BLaER1 (cell line): ENCODE measurements at regions not wholly inside any gene's neighbourhood (a gene's known extent, or its start where the extent isn't known, plus 50 kb on each side); places are given as distances from the start of the nearest gene placed in this dataset.

ENCODE experiments used
- H3K27ac ChIP-seq: shearing (Covaris generic); formaldehyde crosslinking; 2 replicates; pipeline ENCODE4 v1.8.1; 2022
- H3K27me3 ChIP-seq: shearing (Covaris generic); formaldehyde crosslinking; 2 replicates; pipeline ENCODE4 v1.8.1; 2022
- H3K36me3 ChIP-seq: shearing (Covaris generic); formaldehyde crosslinking; 2 replicates; pipeline ENCODE4 v1.8.1; 2022
- H3K4me1 ChIP-seq: shearing (Covaris generic); formaldehyde crosslinking; 2 replicates; pipeline ENCODE4 v1.8.1; 2022
- H3K4me2 ChIP-seq: shearing (Covaris generic); formaldehyde crosslinking; 2 replicates; pipeline ENCODE4 v1.8.1; 2022
- H3K4me3 ChIP-seq: shearing (Covaris generic); formaldehyde crosslinking; 2 replicates; pipeline ENCODE4 v1.8.1; 2022
- H3K9ac ChIP-seq: shearing (Covaris generic); formaldehyde crosslinking; 2 replicates; pipeline ENCODE4 v1.8.1; 2022
- H3K9me3 ChIP-seq: shearing (Covaris generic); formaldehyde crosslinking; 2 replicates; pipeline ENCODE4 v1.8.1; 2022
- H4K20me1 ChIP-seq: shearing (Covaris generic); formaldehyde crosslinking; 2 replicates; pipeline ENCODE4 v1.8.1; 2022
- Cebpa-rat ChIP-seq: shearing (Covaris generic); IDR thresholded peaks from 2 replicates; pipeline ENCODE4 v1.8.1; 2022

- Histone ChIP-seq H3K4me2 (no peak overlapping the region), H3K27me3 (no peaks in the 10 kb centered on the region), H3K4me3 (no peak overlapping the region), H4K20me1 (no peaks in the 10 kb centered on the region), H3K27ac (no peak overlapping the region), H3K9me3 (no peaks in the 10 kb centered on the region), H3K4me1 (no peaks in the 10 kb centered on the region), H3K9ac (no peak overlapping the region), H3K36me3 (no peaks in the 10 kb centered on the region)
- TF ChIP-seq Cebpa-rat: no peak
Observed at GRCh38 chr6:140107216-140107615, 732.8 kb upstream of the CITED2 start.

- Histone ChIP-seq H3K4me3 (no peak overlapping the region), H3K27me3 (no peaks in the 10 kb centered on the region), H3K27ac (no peak overlapping the region), H3K4me1 (no peaks in the 10 kb centered on the region), H3K36me3 (no peaks in the 10 kb centered on the region), H3K9ac (no peak overlapping the region), H4K20me1 (no peaks in the 10 kb centered on the region), H3K9me3 (no peaks in the 10 kb centered on the region), H3K4me2 (no peak overlapping the region)
- no peak for TF ChIP-seq Cebpa-rat
Observed at GRCh38 chr6:140105857-140106256, 731.4 kb upstream of the CITED2 start.

GRCh38 chr6:140105241-140105640, 730.8 kb upstream of the CITED2 start:
- TF ChIP-seq Cebpa-rat: no peak
- Histone ChIP-seq H3K36me3 (no peaks in the 10 kb centered on the region), H3K9me3 (no peaks in the 10 kb centered on the region), H3K9ac (no peak overlapping the region), H3K27me3 (no peaks in the 10 kb centered on the region), H3K4me3 (no peak overlapping the region), H3K4me1 (no peaks in the 10 kb centered on the region), H4K20me1 (no peaks in the 10 kb centered on the region), H3K4me2 (no peak overlapping the region), H3K27ac (no peak overlapping the region)

- no peaks in the 10 kb centered on the region for H3K27me3 ChIP-seq
- TF ChIP-seq Cebpa-rat: no peak
- no peak overlapping the region for H3K27ac ChIP-seq
- no peaks in the 10 kb centered on the region for H3K36me3 ChIP-seq
- no peaks in the 10 kb centered on the region for H3K9me3 ChIP-seq
- no peak overlapping the region for H3K4me3 ChIP-seq
- H3K4me1 ChIP-seq: no peaks in the 10 kb centered on the region
- H3K4me2 ChIP-seq: no peak overlapping the region
- no peak overlapping the region for H3K9ac ChIP-seq
- no peaks in the 10 kb centered on the region for H4K20me1 ChIP-seq
Observed at GRCh38 chr6:140101818-140102217, 727.4 kb upstream of the CITED2 start.

- Histone ChIP-seq H3K36me3 (no peaks in the 10 kb centered on the region), H3K4me3 (no peak overlapping the region), H3K27me3 (no peaks in the 10 kb centered on the region), H3K4me1 (no peaks in the 10 kb centered on the region), H4K20me1 (no peaks in the 10 kb centered on the region), H3K9ac (no peak overlapping the region), H3K4me2 (no peak overlapping the region), H3K27ac (no peak overlapping the region), H3K9me3 (no peaks in the 10 kb centered on the region)
- TF ChIP-seq Cebpa-rat: no peak
Observed at GRCh38 chr6:140101367-140101766, 726.9 kb upstream of the CITED2 start.

GRCh38 chr6:140095532-140095931, 721.1 kb upstream of the CITED2 start:
- no peaks in the 10 kb centered on the region for H3K9me3 ChIP-seq
- no peak overlapping the region for H3K4me2 ChIP-seq
- no peaks in the 10 kb centered on the region for H4K20me1 ChIP-seq
- no peaks in the 10 kb centered on the region for H3K4me1 ChIP-seq
- no peak for TF ChIP-seq Cebpa-rat
- no peaks in the 10 kb centered on the region for H3K27me3 ChIP-seq
- H3K27ac ChIP-seq: no peak overlapping the region
- H3K4me3 ChIP-seq: no peak overlapping the region
- no peaks in the 10 kb centered on the region for H3K36me3 ChIP-seq
- H3K9ac ChIP-seq: no peak overlapping the region

GRCh38 chr6:140091895-140092294, 717.4 kb upstream of the CITED2 start:
- H3K27me3 ChIP-seq: no peaks in the 10 kb centered on the region
- TF ChIP-seq Cebpa-rat: no peak

GRCh38 chr6:140090871-140091270, 716.4 kb upstream of the CITED2 start:
- no peak overlapping the region for H3K9ac ChIP-seq
- no peak overlapping the region for H3K4me2 ChIP-seq
- H3K27me3 ChIP-seq: no peaks in the 10 kb centered on the region
- no peaks in the 10 kb centered on the region for H3K4me1 ChIP-seq
- no peaks in the 10 kb centered on the region for H3K36me3 ChIP-seq
- H4K20me1 ChIP-seq: no peaks in the 10 kb centered on the region
- TF ChIP-seq Cebpa-rat: no peak
- no peaks in the 10 kb centered on the region for H3K9me3 ChIP-seq
- H3K27ac ChIP-seq: no peak overlapping the region
- H3K4me3 ChIP-seq: no peak overlapping the region

More at GRCh38 chr6:140091895-140092294, 717.4 kb upstream of the CITED2 start:
- H3K4me1 ChIP-seq: no peaks in the 10 kb centered on the region
- no peaks in the 10 kb centered on the region for H3K9me3 ChIP-seq
- H4K20me1 ChIP-seq: no peaks in the 10 kb centered on the region
- H3K36me3 ChIP-seq: no peaks in the 10 kb centered on the region
- H3K4me3 ChIP-seq: no peak overlapping the region
- no peak overlapping the region for H3K9ac ChIP-seq
- no peak overlapping the region for H3K27ac ChIP-seq
- no peak overlapping the region for H3K4me2 ChIP-seq

- H3K9me3 ChIP-seq: no peaks in the 10 kb centered on the region
- H3K4me1 ChIP-seq: no peaks in the 10 kb centered on the region
- H3K27me3 ChIP-seq: no peaks in the 10 kb centered on the region
- no peak overlapping the region for H3K4me2 ChIP-seq
- H3K4me3 ChIP-seq: no peak overlapping the region
- TF ChIP-seq Cebpa-rat: no peak
- no peak overlapping the region for H3K27ac ChIP-seq
- no peak overlapping the region for H3K9ac ChIP-seq
- no peaks in the 10 kb centered on the region for H4K20me1 ChIP-seq
- no peaks in the 10 kb centered on the region for H3K36me3 ChIP-seq
Observed at GRCh38 chr6:140083375-140083774, 708.9 kb upstream of the CITED2 start.

GRCh38 chr6:140082867-140083297, 708.4 kb upstream of the CITED2 start:
- no peak overlapping the region for H3K9ac ChIP-seq
- no peak overlapping the region for H3K4me2 ChIP-seq

GRCh38 chr6:140079328-140079727, 704.9 kb upstream of the CITED2 start:
- H3K9ac ChIP-seq: no peak overlapping the region
- H3K27me3 ChIP-seq: no peaks in the 10 kb centered on the region
- H3K4me3 ChIP-seq: no peak overlapping the region
- no peak for TF ChIP-seq Cebpa-rat
- H3K36me3 ChIP-seq: no peaks in the 10 kb centered on the region
- no peak overlapping the region for H3K27ac ChIP-seq
- H3K4me1 ChIP-seq: peaks cover 6% of the 10 kb centered on the region
- H3K4me2 ChIP-seq: no peak overlapping the region
- no peaks in the 10 kb centered on the region for H3K9me3 ChIP-seq
- no peaks in the 10 kb centered on the region for H4K20me1 ChIP-seq

More at GRCh38 chr6:140082867-140083297, 708.4 kb upstream of the CITED2 start:
- Histone ChIP-seq H3K9me3 (no peaks in the 10 kb centered on the region), H3K4me1 (peaks cover 3% of the 10 kb centered on the region), H3K4me3 (no peak overlapping the region), H3K36me3 (no peaks in the 10 kb centered on the region), H3K27me3 (no peaks in the 10 kb centered on the region), H4K20me1 (no peaks in the 10 kb centered on the region), H3K27ac (no peak overlapping the region)
- TF ChIP-seq Cebpa-rat: no peak
